SK-N-SH (cell line): ENCODE measurements at regions not wholly inside any gene's neighbourhood (a gene's known extent, or its start where the extent isn't known, plus 50 kb on each side); places are given as distances from the start of the nearest gene placed in this dataset.

Source experiments
- CTCF ChIA-PET: fragments of 300-600, 350-600 bp; formaldehyde crosslinking; extraction: SDS; loops from one replicate; lab custom pipeline; 2021; lab: Yijun Ruan, JAX
- POLR2A ChIA-PET: fragments of 350-600 bp; sonication (Branson Sonifier 250); formaldehyde crosslinking; extraction: SDS; loops from one replicate; lab custom pipeline; 2020; ENCODE audit warnings: antibody characterized with exemption, inconsistent platforms; lab: Yijun Ruan, JAX
- DNase-seq: peaks from one replicate; pipeline ENCODE4 v3.0.0; 2012
- H2AFZ ChIP-seq: fragments of 200-600 bp; sonication (generic); 2 replicates; pipeline ENCODE4 v1.8.1; 2016; ENCODE audit warnings: antibody characterized with exemption, mild to moderate bottlenecking, low read depth
- H3F3A ChIP-seq: fragments of 200-600 bp; sonication (generic); replicated peaks from 2 replicates; pipeline ENCODE3; 2016; ENCODE audit warnings: antibody characterized with exemption, mild to moderate bottlenecking; ENCODE audit not compliant: insufficient read depth
- H3K27ac ChIP-seq, 2 experiments: fragments of 200-500 bp in 1 of 2; fragments of 200-600 bp in 1 of 2; sonication (Bioruptor generic) in 1 of 2; sonication (generic), shearing (Covaris generic) in 1 of 2; 2 replicates each; pipeline versions ENCODE4 v1.5.1 to v1.6.1; 2014 to 2016; ENCODE audit warnings: low read depth in 2 of 2, inconsistent platforms in 1 of 2, low read length in 1 of 2, mild to moderate bottlenecking in 1 of 2, mixed read lengths in 1 of 2
- H3K27me3 ChIP-seq: fragments of 200-600 bp; sonication (generic), shearing (Covaris generic); 2 replicates; pipeline ENCODE4 v1.6.1; 2016; ENCODE audit warnings: mixed run types; ENCODE audit not compliant: insufficient read depth
- H3K36me3 ChIP-seq, 2 experiments: fragments of 200-500 bp in 1 of 2; fragments of 200-600 bp in 1 of 2; sonication (Bioruptor generic) in 1 of 2; sonication (generic) in 1 of 2; replicated peaks in 1 of 2; 2 replicates each; pipeline versions ENCODE3 to v1.5.1; 2014 to 2016; ENCODE audit warnings: low read length in 1 of 2, mild to moderate bottlenecking in 1 of 2; ENCODE audit not compliant: insufficient read depth in 2 of 2, control insufficient read depth in 1 of 2
- H3K4me1 ChIP-seq, 2 experiments: fragments of 200-500 bp in 1 of 2; fragments of 200-600 bp in 1 of 2; sonication (Bioruptor generic) in 1 of 2; sonication (generic), shearing (Covaris generic) in 1 of 2; 2 replicates each; pipeline versions ENCODE4 v1.5.1 to v1.6.1; 2014 to 2016; ENCODE audit warnings: low read depth in 1 of 2, low read length in 1 of 2, mixed run types in 1 of 2; ENCODE audit not compliant: insufficient read depth in 2 of 2, control insufficient read depth in 1 of 2
- H3K4me2 ChIP-seq: fragments of 200-600 bp; sonication (generic), shearing (Covaris generic); 2 replicates; pipeline ENCODE4 v1.6.1; 2017; ENCODE audit warnings: mixed run types
- H3K4me3 ChIP-seq, 2 experiments: fragments of 200-500 bp in 1 of 2; fragments of 200-600 bp in 1 of 2; sonication (Bioruptor generic) in 1 of 2; sonication (generic), shearing (Covaris generic) in 1 of 2; 2 replicates each; pipeline versions ENCODE4 v1.5.1 to v1.8.1; 2014 to 2016; ENCODE audit warnings: low read depth in 2 of 2, inconsistent platforms in 1 of 2, low read length in 1 of 2, mild to moderate bottlenecking in 1 of 2, mixed read lengths in 1 of 2, moderate library complexity in 1 of 2
- H3K79me2 ChIP-seq: fragments of 200-600 bp; sonication (generic); 2 replicates; pipeline ENCODE4 v1.8.1; 2017; ENCODE audit warnings: mild to moderate bottlenecking; ENCODE audit not compliant: insufficient read depth
- H3K9ac ChIP-seq: fragments of 200-600 bp; sonication (generic); 2 replicates; pipeline ENCODE4 v1.6.1; 2017; ENCODE audit warnings: mixed run types
- H3K9me2 ChIP-seq: fragments of 200-600 bp; sonication (generic); 2 replicates; pipeline ENCODE4 v1.6.1; 2017; ENCODE audit warnings: mixed run types
- H3K9me3 ChIP-seq: fragments of 200-600 bp; sonication (generic); 2 replicates; pipeline ENCODE4 v1.6.1; 2017; ENCODE audit warnings: mixed run types, mild to moderate bottlenecking, moderate library complexity
- H4K20me1 ChIP-seq: fragments of 200-600 bp; sonication (generic); 2 replicates; pipeline ENCODE4 v1.6.1; 2017; ENCODE audit warnings: mild to moderate bottlenecking, mixed run types; ENCODE audit not compliant: insufficient read depth
- ELF1 ChIP-seq: IDR thresholded peaks from 2 replicates; pipeline ENCODE4 v1.4.0; 2012
- JUND ChIP-seq: IDR thresholded peaks from 2 replicates; pipeline ENCODE4 v1.4.0; 2012
- PBX3 ChIP-seq: IDR thresholded peaks from 2 replicates; pipeline ENCODE4; 2012
- RCOR1 ChIP-seq: fragments of 150-350 bp; IDR thresholded peaks from 2 replicates; pipeline ENCODE4 v1.6.1; 2017; ENCODE audit warnings: antibody characterized with exemption, low read length
- RFX5 ChIP-seq: IDR thresholded peaks from 2 replicates; pipeline ENCODE4 v1.6.1; 2012; ENCODE audit warnings: mild to moderate bottlenecking, improper control_type of control experiment, low read length
- WGBS: methylation state at CpG from one replicate; pipeline ENCODE4 v1.1.6; 2017; ENCODE audit warnings: low lambda C conversion rate; 5-methylcytosine and 5-hydroxymethylcytosine counted together
- TF ChIP-seq, protein P1 (sequence below): IDR thresholded peaks from 2 replicates; pipeline ENCODE4 v1.6.1; 2012; ENCODE audit warnings: mild to moderate bottlenecking, low read depth, low read length, moderate library complexity

DNA sequence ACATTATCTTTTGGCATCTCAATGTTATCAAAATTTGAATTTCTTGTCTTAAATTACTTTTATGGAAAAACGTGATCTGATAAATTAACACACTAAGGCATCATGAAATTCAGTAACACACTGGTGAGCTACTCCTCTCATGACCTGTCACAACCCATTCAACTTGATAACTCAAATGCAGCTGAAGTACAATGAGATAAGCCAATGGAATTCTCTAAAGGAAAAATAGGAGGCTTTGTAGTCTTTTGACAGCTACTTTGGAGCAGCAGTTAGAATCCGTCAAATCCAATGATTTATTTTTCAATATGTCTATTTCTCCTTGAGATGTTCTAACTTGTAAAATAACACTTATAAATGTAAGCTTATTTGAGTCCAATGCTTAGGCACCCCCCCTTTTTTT, 1029.4 kb downstream of the TRHDE start (continued):
- TF ChIP-seq, protein P1, sequence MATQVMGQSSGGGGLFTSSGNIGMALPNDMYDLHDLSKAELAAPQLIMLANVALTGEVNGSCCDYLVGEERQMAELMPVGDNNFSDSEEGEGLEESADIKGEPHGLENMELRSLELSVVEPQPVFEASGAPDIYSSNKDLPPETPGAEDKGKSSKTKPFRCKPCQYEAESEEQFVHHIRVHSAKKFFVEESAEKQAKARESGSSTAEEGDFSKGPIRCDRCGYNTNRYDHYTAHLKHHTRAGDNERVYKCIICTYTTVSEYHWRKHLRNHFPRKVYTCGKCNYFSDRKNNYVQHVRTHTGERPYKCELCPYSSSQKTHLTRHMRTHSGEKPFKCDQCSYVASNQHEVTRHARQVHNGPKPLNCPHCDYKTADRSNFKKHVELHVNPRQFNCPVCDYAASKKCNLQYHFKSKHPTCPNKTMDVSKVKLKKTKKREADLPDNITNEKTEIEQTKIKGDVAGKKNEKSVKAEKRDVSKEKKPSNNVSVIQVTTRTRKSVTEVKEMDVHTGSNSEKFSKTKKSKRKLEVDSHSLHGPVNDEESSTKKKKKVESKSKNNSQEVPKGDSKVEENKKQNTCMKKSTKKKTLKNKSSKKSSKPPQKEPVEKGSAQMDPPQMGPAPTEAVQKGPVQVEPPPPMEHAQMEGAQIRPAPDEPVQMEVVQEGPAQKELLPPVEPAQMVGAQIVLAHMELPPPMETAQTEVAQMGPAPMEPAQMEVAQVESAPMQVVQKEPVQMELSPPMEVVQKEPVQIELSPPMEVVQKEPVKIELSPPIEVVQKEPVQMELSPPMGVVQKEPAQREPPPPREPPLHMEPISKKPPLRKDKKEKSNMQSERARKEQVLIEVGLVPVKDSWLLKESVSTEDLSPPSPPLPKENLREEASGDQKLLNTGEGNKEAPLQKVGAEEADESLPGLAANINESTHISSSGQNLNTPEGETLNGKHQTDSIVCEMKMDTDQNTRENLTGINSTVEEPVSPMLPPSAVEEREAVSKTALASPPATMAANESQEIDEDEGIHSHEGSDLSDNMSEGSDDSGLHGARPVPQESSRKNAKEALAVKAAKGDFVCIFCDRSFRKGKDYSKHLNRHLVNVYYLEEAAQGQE, result no peak
- TF ChIP-seq JUND (no peak), PBX3 (no peak)

GRCh38 chr12:73307260-73307659, 1035.1 kb downstream of the TRHDE start:
- no peak overlapping the region for H3K9ac ChIP-seq
- H3K9me2 ChIP-seq, result 0 out of 2 replicates have a peak, but pooled peaks cover 3% of the 10 kb centered on the region
- no peaks in the 10 kb centered on the region for H3K36me3 ChIP-seq
- H3F3A ChIP-seq, result no peaks in the 10 kb centered on the region
- H3K27me3 ChIP-seq, result no peaks in the 10 kb centered on the region
- no peak for TF ChIP-seq RFX5
- TF ChIP-seq, all 33 proteins: peak for 0
- WGBS, result 7% methylated on average over 2 of the region's 2 CpGs
- Histone ChIP-seq H3K27ac (no peak overlapping the region), H3K9me3 (no peaks in the 10 kb centered on the region), H3K79me2 (no peaks in the 10 kb centered on the region), H3K4me1 (no peaks in the 10 kb centered on the region), H4K20me1 (no peaks in the 10 kb centered on the region), H3K4me3 (no peak overlapping the region), H2AFZ (no peak overlapping the region), H3K4me2 (no peak overlapping the region)
- POLR2A ChIA-PET, result no interaction called here
- no peak for DNase-seq
- CTCF ChIA-PET, result no interaction called here

- Histone ChIP-seq H4K20me1 (no peaks in the 10 kb centered on the region), H3K9me2 (0 out of 2 replicates have a peak, but pooled peaks cover 3% of the 10 kb centered on the region), H3K36me3 (no peaks in the 10 kb centered on the region), H3F3A (no peaks in the 10 kb centered on the region), H3K27me3 (no peaks in the 10 kb centered on the region), H2AFZ (no peak overlapping the region), H3K4me3 (no peak overlapping the region), H3K4me2 (no peak overlapping the region), H3K27ac (no peak overlapping the region), H3K79me2 (no peaks in the 10 kb centered on the region), H3K4me1 (no peaks in the 10 kb centered on the region), H3K9ac (no peak overlapping the region), H3K9me3 (no peaks in the 10 kb centered on the region)
- no peak for DNase-seq
- WGBS, result 0% methylated on average over 1 of the region's 1 CpG
- TF ChIP-seq RCOR1 (no peak), JUND (no peak), ELF1 (no peak)
- CTCF ChIA-PET, result no interaction called here
- POLR2A ChIA-PET, result no interaction called here
Measured at GRCh38 chr12:73308079-73308478, 1035.9 kb downstream of the TRHDE start.
